Karpas-422 (cell line): ENCODE measurements at regions not wholly inside any gene's neighbourhood (a gene's known extent, or its start where the extent isn't known, plus 50 kb on each side); places are given as distances from the start of the nearest gene placed in this dataset.

ENCODE experiments used
- DNase-seq: peaks from one replicate; pipeline ENCODE4 v3.0.0-alpha.2; 2015
- H2AFZ ChIP-seq: fragments of 200-600 bp; sonication (generic); 2 replicates; pipeline ENCODE4 v1.6.1; 2014; ENCODE audit warnings: antibody characterized with exemption, low read length, mixed read lengths
- H3K27ac ChIP-seq: fragments of 200-600 bp; sonication (generic); 2 replicates; pipeline ENCODE4 v1.5.1; 2014; ENCODE audit warnings: mild to moderate bottlenecking, low read length, moderate library complexity
- H3K27me3 ChIP-seq: fragments of 200-600 bp; sonication (generic); 2 replicates; pipeline ENCODE4 v1.6.1; 2014; ENCODE audit warnings: low read length, mixed read lengths
- H3K36me3 ChIP-seq: fragments of 200-600 bp; sonication (generic); 2 replicates; pipeline ENCODE4 v1.6.1; 2014; ENCODE audit warnings: low read length, mixed read lengths; ENCODE audit not compliant: insufficient read depth
- H3K4me1 ChIP-seq: fragments of 200-600 bp; sonication (generic); 2 replicates; pipeline ENCODE4 v1.6.1; 2014; ENCODE audit warnings: mild to moderate bottlenecking, low read length, mixed read lengths
- H3K4me2 ChIP-seq: fragments of 200-600 bp; sonication (generic); 2 replicates; pipeline ENCODE4 v1.6.1; 2014; ENCODE audit warnings: low read length, low read depth, mild to moderate bottlenecking; ENCODE audit not compliant: poor library complexity, severe bottlenecking
- H3K4me3 ChIP-seq: fragments of 200-600 bp; sonication (generic); 2 replicates; pipeline ENCODE4 v1.5.1; 2014; ENCODE audit warnings: mild to moderate bottlenecking, antibody characterized with exemption, low read length, mixed read lengths
- H3K79me2 ChIP-seq: fragments of 200-600 bp; sonication (generic); 2 replicates; pipeline ENCODE4 v1.6.1; 2014; ENCODE audit warnings: mild to moderate bottlenecking, low read length, mixed read lengths
- H3K9ac ChIP-seq: fragments of 200-600 bp; sonication (generic); 2 replicates; pipeline ENCODE4 v1.6.0; 2014; ENCODE audit warnings: low read length
- H3K9me2 ChIP-seq: fragments of 200-600 bp; sonication (generic), shearing (Covaris generic); replicated peaks from 2 replicates; pipeline ENCODE4 v1.6.0; 2014; ENCODE audit warnings: mild to moderate bottlenecking, low read length, moderate library complexity; ENCODE audit not compliant: insufficient read depth
- H3K9me3 ChIP-seq: fragments of 300-700, 200-600 bp; sonication (generic); 2 replicates; pipeline ENCODE4 v1.6.1; 2014; ENCODE audit warnings: low read length, mixed read lengths
- H4K20me1 ChIP-seq: fragments of 200-600 bp; sonication (generic); 2 replicates; pipeline ENCODE4 v1.6.1; 2014; ENCODE audit warnings: mild to moderate bottlenecking, antibody characterized with exemption, low read length, low read depth; ENCODE audit not compliant: insufficient read depth

- no peaks in the 10 kb centered on the region for H4K20me1 ChIP-seq
- H3K27me3 ChIP-seq, result no peaks in the 10 kb centered on the region
- H3K4me1 ChIP-seq, result no peaks in the 10 kb centered on the region
- no peak overlapping the region for H2AFZ ChIP-seq
- H3K27ac ChIP-seq, result no peak overlapping the region
- H3K9ac ChIP-seq, result no peak overlapping the region
- no peaks in the 10 kb centered on the region for H3K9me3 ChIP-seq
- no peak for DNase-seq
- H3K9me2 ChIP-seq, result no peaks in the 10 kb centered on the region
- no peaks in the 10 kb centered on the region for H3K79me2 ChIP-seq
- H3K36me3 ChIP-seq, result no peaks in the 10 kb centered on the region
- H3K4me2 ChIP-seq, result no peak overlapping the region
- no peak overlapping the region for H3K4me3 ChIP-seq
Observed at GRCh38 chr5:98105681-98106080, 667.8 kb upstream of the RGMB start.

GRCh38 chr5:98106116-98107031 lies 667.1 kb upstream of the RGMB start:
- H3K9me3 ChIP-seq, result no peaks in the 10 kb centered on the region
- H3K79me2 ChIP-seq, result no peaks in the 10 kb centered on the region
- no peaks in the 10 kb centered on the region for H3K27me3 ChIP-seq
- no peaks in the 10 kb centered on the region for H3K36me3 ChIP-seq
- no peak overlapping the region for H3K4me2 ChIP-seq
- H2AFZ ChIP-seq, result no peak overlapping the region
- H3K4me1 ChIP-seq, result no peaks in the 10 kb centered on the region
- H3K4me3 ChIP-seq, result no peak overlapping the region
- no peak overlapping the region for H3K27ac ChIP-seq
- no peaks in the 10 kb centered on the region for H4K20me1 ChIP-seq
- H3K9me2 ChIP-seq, result no peaks in the 10 kb centered on the region
- no peak for DNase-seq
- H3K9ac ChIP-seq, result no peak overlapping the region

GRCh38 chr5:98108497-98108896 lies 665.0 kb upstream of the RGMB start:
- Histone ChIP-seq H3K79me2 (no peaks in the 10 kb centered on the region), H2AFZ (no peak overlapping the region), H3K36me3 (no peaks in the 10 kb centered on the region), H3K4me2 (no peak overlapping the region), H3K27ac (no peak overlapping the region), H3K9me3 (no peaks in the 10 kb centered on the region), H3K9me2 (no peaks in the 10 kb centered on the region), H3K27me3 (no peaks in the 10 kb centered on the region), H3K9ac (no peak overlapping the region), H3K4me1 (no peaks in the 10 kb centered on the region), H3K4me3 (no peak overlapping the region), H4K20me1 (no peaks in the 10 kb centered on the region)
- no peak for DNase-seq

- Histone ChIP-seq H3K9ac (no peak overlapping the region), H4K20me1 (no peaks in the 10 kb centered on the region), H3K27me3 (no peaks in the 10 kb centered on the region), H3K4me2 (no peak overlapping the region), H2AFZ (no peak overlapping the region), H3K4me1 (no peaks in the 10 kb centered on the region), H3K9me3 (no peaks in the 10 kb centered on the region), H3K4me3 (no peak overlapping the region), H3K9me2 (no peaks in the 10 kb centered on the region), H3K79me2 (no peaks in the 10 kb centered on the region), H3K27ac (no peak overlapping the region), H3K36me3 (no peaks in the 10 kb centered on the region)
- no peak for DNase-seq
Observed at GRCh38 chr5:98109561-98110006, 663.9 kb upstream of the RGMB start.

- Histone ChIP-seq H3K9me3 (no peaks in the 10 kb centered on the region), H3K9me2 (no peaks in the 10 kb centered on the region), H3K79me2 (no peaks in the 10 kb centered on the region), H3K27me3 (no peaks in the 10 kb centered on the region), H3K4me1 (no peaks in the 10 kb centered on the region), H3K9ac (no peak overlapping the region), H4K20me1 (no peaks in the 10 kb centered on the region), H3K27ac (no peak overlapping the region), H2AFZ (no peak overlapping the region), H3K4me2 (no peak overlapping the region), H3K4me3 (no peak overlapping the region), H3K36me3 (no peaks in the 10 kb centered on the region)
- DNase-seq, result no peak
Observed at GRCh38 chr5:98110282-98110691, 663.2 kb upstream of the RGMB start.

GRCh38 chr5:98110791-98111190 lies 662.7 kb upstream of the RGMB start:
- no peak overlapping the region for H3K4me3 ChIP-seq
- H3K27ac ChIP-seq, result no peak overlapping the region
- no peaks in the 10 kb centered on the region for H3K4me1 ChIP-seq
- H3K9me3 ChIP-seq, result no peaks in the 10 kb centered on the region
- DNase-seq, result no peak
- no peak overlapping the region for H3K9ac ChIP-seq
- H3K4me2 ChIP-seq, result no peak overlapping the region
- no peaks in the 10 kb centered on the region for H3K27me3 ChIP-seq
- H3K79me2 ChIP-seq, result no peaks in the 10 kb centered on the region
- no peaks in the 10 kb centered on the region for H3K9me2 ChIP-seq
- H3K36me3 ChIP-seq, result no peaks in the 10 kb centered on the region
- no peak overlapping the region for H2AFZ ChIP-seq
- no peaks in the 10 kb centered on the region for H4K20me1 ChIP-seq

GRCh38 chr5:98111686-98112085 lies 661.8 kb upstream of the RGMB start:
- Histone ChIP-seq H3K4me3 (no peak overlapping the region), H3K36me3 (no peaks in the 10 kb centered on the region), H4K20me1 (no peaks in the 10 kb centered on the region), H3K79me2 (no peaks in the 10 kb centered on the region), H3K4me2 (no peak overlapping the region), H2AFZ (no peak overlapping the region), H3K27me3 (no peaks in the 10 kb centered on the region), H3K4me1 (no peaks in the 10 kb centered on the region), H3K9me2 (no peaks in the 10 kb centered on the region), H3K9me3 (no peaks in the 10 kb centered on the region), H3K9ac (no peak overlapping the region), H3K27ac (no peak overlapping the region)
- DNase-seq, result no peak

- DNase-seq, result no peak
- no peaks in the 10 kb centered on the region for H3K79me2 ChIP-seq
- H4K20me1 ChIP-seq, result no peaks in the 10 kb centered on the region
- H3K4me1 ChIP-seq, result no peaks in the 10 kb centered on the region
- H3K4me2 ChIP-seq, result no peak overlapping the region
- no peak overlapping the region for H3K27ac ChIP-seq
- no peaks in the 10 kb centered on the region for H3K36me3 ChIP-seq
- no peak overlapping the region for H3K4me3 ChIP-seq
- H3K9ac ChIP-seq, result no peak overlapping the region
- H3K27me3 ChIP-seq, result no peaks in the 10 kb centered on the region
- no peaks in the 10 kb centered on the region for H3K9me2 ChIP-seq
- H3K9me3 ChIP-seq, result no peaks in the 10 kb centered on the region
- H2AFZ ChIP-seq, result no peak overlapping the region
Observed at GRCh38 chr5:98121036-98121936, 652.2 kb upstream of the RGMB start.
